NCI-H524 (cell line): ENCODE measurements at regions not wholly inside any gene's neighbourhood (a gene's known extent, or its start where the extent isn't known, plus 50 kb on each side); places are given as distances from the start of the nearest gene placed in this dataset.
"Not testable (repeated sequence)": the region's sequence is repeated elsewhere in the genome, so short reads cannot be mapped to it uniquely, and the experiment has no call there.

Source experiments
- DNase-seq, 2 experiments: peaks; one replicate each; lab custom pipeline; 2025; lab: John Stamatoyannopoulos, UW

- DNase-seq, result no peak
These were observed 81.1 kb downstream of the XRCC2 start for GRCh38 chr7:152594801-152595200.

GRCh38 chr7:152591976-152592375, 84.0 kb downstream of the XRCC2 start:
- no peak for DNase-seq

GRCh38 chr7:152590481-152590880, 85.5 kb downstream of the XRCC2 start:
- DNase-seq, result no peak

- not testable (repeated sequence) for DNase-seq
These were observed 86.1 kb downstream of the XRCC2 start for GRCh38 chr7:152589821-152590220.

GRCh38 chr7:152588350-152588749, 87.6 kb downstream of the XRCC2 start:
- no peak for DNase-seq

- DNase-seq, result no peak
These were observed 88.6 kb downstream of the XRCC2 start for GRCh38 chr7:152587366-152587765.

GRCh38 chr7:152583006-152583405, 92.9 kb downstream of the XRCC2 start:
- DNase-seq, result no peak

GRCh38 chr7:152579070-152579469, 96.9 kb downstream of the XRCC2 start:
- DNase-seq, result no peak

- DNase-seq, result no peak
These were observed 98.6 kb downstream of the XRCC2 start for GRCh38 chr7:152577339-152577738.

GRCh38 chr7:152574892-152575548, 100.9 kb downstream of the XRCC2 start:
- DNase-seq, result no peak

- DNase-seq, result not testable (repeated sequence)
These were observed 102.8 kb downstream of the XRCC2 start for GRCh38 chr7:152573186-152573585.

- DNase-seq, result no peak
These were observed 103.8 kb downstream of the XRCC2 start for GRCh38 chr7:152572101-152572500.

GRCh38 chr7:152571068-152571467, 104.9 kb downstream of the XRCC2 start:
- peak; percentile 51 to 81 for DNase-seq

- DNase-seq, result peak; percentile 81 to 85
These were observed 107.0 kb downstream of the XRCC2 start for GRCh38 chr7:152568972-152569371.

GRCh38 chr7:152565731-152566130, 110.2 kb downstream of the XRCC2 start:
- no peak for DNase-seq

- DNase-seq, result no peak
These were observed 111.2 kb downstream of the XRCC2 start for GRCh38 chr7:152564656-152565250.

- no peak for DNase-seq
These were observed 119.8 kb downstream of the XRCC2 start for GRCh38 chr7:152556013-152556755.

- DNase-seq, result no peak
These were observed 118.0 kb upstream of the KMT2C start for GRCh38 chr7:152553671-152554317.

GRCh38 chr7:152551304-152552036, 115.7 kb upstream of the KMT2C start:
- DNase-seq, result no peak

- no peak for DNase-seq
These were observed 109.3 kb upstream of the KMT2C start for GRCh38 chr7:152544971-152545619.

- no peak for DNase-seq
These were observed 108.7 kb upstream of the KMT2C start for GRCh38 chr7:152544481-152544927.
